NB4 (cell line): ENCODE measurements at regions not wholly inside any gene's neighbourhood (a gene's known extent, or its start where the extent isn't known, plus 50 kb on each side); places are given as distances from the start of the nearest gene placed in this dataset.

Source experiments
- MYC ChIP-seq: IDR thresholded peaks from 2 replicates; pipeline ENCODE4 v1.6.1; 2011; ENCODE audit warnings: low read depth, low read length
- TF ChIP-seq, protein P1 (sequence below): IDR thresholded peaks from one replicate; pipeline ENCODE4 v1.5.1; 2012; ENCODE audit warnings: low read depth, low read length
- TF ChIP-seq, protein P2 (sequence below): IDR thresholded peaks from 2 replicates; pipeline ENCODE4 v1.6.1; 2011; ENCODE audit warnings: low read depth, low read length

DNA sequence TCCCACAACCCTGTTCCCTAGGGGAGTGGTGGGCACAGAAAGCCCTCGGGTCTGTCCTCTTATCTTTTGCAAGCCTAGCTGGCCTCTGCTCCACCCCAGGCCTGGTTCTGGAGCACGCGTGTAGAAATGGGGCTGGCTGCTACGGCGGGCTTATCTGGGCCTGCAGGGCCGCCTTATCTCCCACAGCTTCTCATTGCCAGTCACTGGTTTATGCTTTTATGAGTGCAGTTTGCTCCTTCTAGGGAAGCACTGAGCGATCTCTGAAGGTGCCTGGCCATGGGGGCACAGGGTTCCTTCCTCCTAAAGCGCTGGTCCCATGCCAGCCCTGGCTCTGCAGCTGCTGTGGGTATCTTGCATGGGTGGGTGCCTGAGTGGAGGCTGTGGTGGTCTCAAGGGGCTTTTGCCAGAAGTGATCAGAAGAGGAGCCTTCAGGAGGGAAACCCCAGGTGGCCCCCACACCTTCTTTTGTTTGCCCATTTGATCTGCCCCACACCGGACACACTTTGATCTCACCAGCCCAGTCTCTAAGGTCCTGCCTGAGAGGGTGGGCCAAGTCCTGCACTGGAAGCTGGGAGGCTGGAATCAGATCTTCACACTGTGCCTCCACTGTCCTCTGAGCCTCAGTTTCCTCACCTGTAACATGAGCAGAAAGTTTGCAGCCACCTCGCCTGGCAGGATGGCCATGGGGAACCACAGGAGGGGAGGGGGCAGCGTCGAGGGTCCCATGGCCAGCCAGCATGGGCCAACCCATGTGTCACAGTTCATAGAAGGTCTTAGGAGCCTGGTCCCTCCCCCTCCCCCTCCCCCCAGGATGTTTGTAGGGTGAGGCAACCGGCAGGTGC lies 86.6 kb upstream of the FGF3 start:
- TF ChIP-seq, protein P1, sequence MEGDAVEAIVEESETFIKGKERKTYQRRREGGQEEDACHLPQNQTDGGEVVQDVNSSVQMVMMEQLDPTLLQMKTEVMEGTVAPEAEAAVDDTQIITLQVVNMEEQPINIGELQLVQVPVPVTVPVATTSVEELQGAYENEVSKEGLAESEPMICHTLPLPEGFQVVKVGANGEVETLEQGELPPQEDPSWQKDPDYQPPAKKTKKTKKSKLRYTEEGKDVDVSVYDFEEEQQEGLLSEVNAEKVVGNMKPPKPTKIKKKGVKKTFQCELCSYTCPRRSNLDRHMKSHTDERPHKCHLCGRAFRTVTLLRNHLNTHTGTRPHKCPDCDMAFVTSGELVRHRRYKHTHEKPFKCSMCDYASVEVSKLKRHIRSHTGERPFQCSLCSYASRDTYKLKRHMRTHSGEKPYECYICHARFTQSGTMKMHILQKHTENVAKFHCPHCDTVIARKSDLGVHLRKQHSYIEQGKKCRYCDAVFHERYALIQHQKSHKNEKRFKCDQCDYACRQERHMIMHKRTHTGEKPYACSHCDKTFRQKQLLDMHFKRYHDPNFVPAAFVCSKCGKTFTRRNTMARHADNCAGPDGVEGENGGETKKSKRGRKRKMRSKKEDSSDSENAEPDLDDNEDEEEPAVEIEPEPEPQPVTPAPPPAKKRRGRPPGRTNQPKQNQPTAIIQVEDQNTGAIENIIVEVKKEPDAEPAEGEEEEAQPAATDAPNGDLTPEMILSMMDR: no peak
- TF ChIP-seq MYC: no peak
- TF ChIP-seq, protein P2, sequence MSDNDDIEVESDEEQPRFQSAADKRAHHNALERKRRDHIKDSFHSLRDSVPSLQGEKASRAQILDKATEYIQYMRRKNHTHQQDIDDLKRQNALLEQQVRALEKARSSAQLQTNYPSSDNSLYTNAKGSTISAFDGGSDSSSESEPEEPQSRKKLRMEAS: no peak
